ENCODE measurements at regions not wholly inside any gene's neighbourhood (a gene's known extent, or its start where the extent isn't known, plus 50 kb on each side); places are given as distances from the start of the nearest gene placed in this dataset.

DNA sequence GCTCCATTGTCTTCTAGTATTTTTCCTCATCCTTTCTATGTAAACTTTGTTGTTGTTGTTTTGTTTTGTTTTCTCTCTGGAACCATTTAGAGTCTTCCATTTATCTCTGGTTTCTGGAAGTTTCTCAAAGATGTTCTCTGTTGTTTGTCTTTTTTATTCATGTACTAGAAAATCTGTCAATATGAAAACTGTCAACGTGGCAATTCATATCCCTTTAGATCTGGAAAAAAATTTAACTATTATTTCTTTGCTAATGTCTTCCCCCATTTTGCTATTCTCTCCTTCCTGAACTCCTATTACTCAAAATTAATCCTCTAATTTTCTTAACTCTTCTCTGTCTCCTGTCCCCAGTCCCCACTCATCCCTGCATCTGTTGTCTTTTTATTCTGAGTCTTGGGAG lies 55.9 kb upstream of the LRRN2 start:
- TF ChIP-seq, protein P1, sequence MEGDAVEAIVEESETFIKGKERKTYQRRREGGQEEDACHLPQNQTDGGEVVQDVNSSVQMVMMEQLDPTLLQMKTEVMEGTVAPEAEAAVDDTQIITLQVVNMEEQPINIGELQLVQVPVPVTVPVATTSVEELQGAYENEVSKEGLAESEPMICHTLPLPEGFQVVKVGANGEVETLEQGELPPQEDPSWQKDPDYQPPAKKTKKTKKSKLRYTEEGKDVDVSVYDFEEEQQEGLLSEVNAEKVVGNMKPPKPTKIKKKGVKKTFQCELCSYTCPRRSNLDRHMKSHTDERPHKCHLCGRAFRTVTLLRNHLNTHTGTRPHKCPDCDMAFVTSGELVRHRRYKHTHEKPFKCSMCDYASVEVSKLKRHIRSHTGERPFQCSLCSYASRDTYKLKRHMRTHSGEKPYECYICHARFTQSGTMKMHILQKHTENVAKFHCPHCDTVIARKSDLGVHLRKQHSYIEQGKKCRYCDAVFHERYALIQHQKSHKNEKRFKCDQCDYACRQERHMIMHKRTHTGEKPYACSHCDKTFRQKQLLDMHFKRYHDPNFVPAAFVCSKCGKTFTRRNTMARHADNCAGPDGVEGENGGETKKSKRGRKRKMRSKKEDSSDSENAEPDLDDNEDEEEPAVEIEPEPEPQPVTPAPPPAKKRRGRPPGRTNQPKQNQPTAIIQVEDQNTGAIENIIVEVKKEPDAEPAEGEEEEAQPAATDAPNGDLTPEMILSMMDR (IDR thresholded peaks at IDR 0.05), result no peak
- no peak for TF ChIP-seq POLR2A (IDR thresholded peaks at IDR 0.05)
